HEK293T (cell line): ENCODE measurements at regions not wholly inside any gene's neighbourhood (a gene's known extent, or its start where the extent isn't known, plus 50 kb on each side); places are given as distances from the start of the nearest gene placed in this dataset.

Experiments
- CTCF ChIA-PET: fragments of 350-600 bp; formaldehyde crosslinking; extraction: SDS; loops from one replicate; lab custom pipeline; 2021; ENCODE audit warnings: antibody characterized with exemption, inconsistent platforms; lab: Yijun Ruan, JAX
- POLR2A ChIA-PET: fragments of 350-600 bp; formaldehyde crosslinking; extraction: SDS; loops from one replicate; lab custom pipeline; 2020; ENCODE audit warnings: antibody characterized with exemption, inconsistent platforms; lab: Yijun Ruan, JAX
- DNase-seq: peaks from one replicate; pipeline ENCODE4 v3.0.0; 2012; ENCODE audit warnings: mixed read lengths; ENCODE audit errors: extremely low spot score
- ARNT ChIP-seq: fragments of 450-650 bp; IDR thresholded peaks from 2 replicates; pipeline ENCODE4 v1.6.1; 2017; ENCODE audit warnings: mild to moderate bottlenecking
- BHLHE40 ChIP-seq: fragments of 450-650 bp; IDR thresholded peaks from 2 replicates; pipeline ENCODE4 v1.6.1; 2016; ENCODE audit warnings: mild to moderate bottlenecking, moderate library complexity, borderline replicate concordance
- CTBP1 ChIP-seq: fragments of 450-650 bp; IDR thresholded peaks from 2 replicates; pipeline ENCODE4 v1.6.1; 2016; ENCODE audit warnings: borderline replicate concordance
- ELF4 ChIP-seq: fragments of 450-650 bp; IDR thresholded peaks from 2 replicates; pipeline ENCODE4 v1.6.1; 2017; ENCODE audit warnings: antibody characterized with exemption
- FOXA1 ChIP-seq: fragments of 450-650 bp; IDR thresholded peaks from 2 replicates; pipeline ENCODE4 v1.6.1; 2016; ENCODE audit warnings: mild to moderate bottlenecking
- FOXK2 ChIP-seq: fragments of 450-650 bp; IDR thresholded peaks from 2 replicates; pipeline ENCODE4 v1.6.1; 2016; ENCODE audit warnings: mild to moderate bottlenecking
- FOXM1 ChIP-seq: fragments of 450-650 bp; IDR thresholded peaks from 2 replicates; pipeline ENCODE4 v1.6.1; 2017; ENCODE audit warnings: mild to moderate bottlenecking, borderline replicate concordance
- HDGF ChIP-seq: fragments of 450-650 bp; IDR thresholded peaks from 2 replicates; pipeline ENCODE4 v1.6.1; 2017; ENCODE audit warnings: antibody characterized with exemption, borderline replicate concordance
- L3MBTL2 ChIP-seq: fragments of 450-650 bp; conservative IDR thresholded peaks from 2 replicates; pipeline ENCODE4 v1.6.1; 2016; ENCODE audit warnings: mild to moderate bottlenecking
- LEF1 ChIP-seq: fragments of 450-650 bp; IDR thresholded peaks from 2 replicates; pipeline ENCODE4 v1.6.1; 2017; ENCODE audit warnings: mild to moderate bottlenecking, borderline replicate concordance
- NFRKB ChIP-seq: fragments of 450-650 bp; IDR thresholded peaks from 2 replicates; pipeline ENCODE4 v1.6.1; 2016; ENCODE audit warnings: mild to moderate bottlenecking, moderate library complexity
- SP1 ChIP-seq: fragments of 450-650 bp; IDR thresholded peaks from 2 replicates; pipeline ENCODE4 v1.6.1; 2017
- SUZ12 ChIP-seq: fragments of 450-650 bp; IDR thresholded peaks from 2 replicates; pipeline ENCODE4 v1.6.1; 2016; ENCODE audit warnings: mild to moderate bottlenecking
- TARDBP ChIP-seq: fragments of 450-650 bp; IDR thresholded peaks from 2 replicates; pipeline ENCODE4 v1.6.1; 2016
- ZNF384 ChIP-seq: fragments of 450-650 bp; IDR thresholded peaks from 2 replicates; pipeline ENCODE4 v1.6.1; 2016
- TF ChIP-seq, protein P1 (sequence below): fragments of 450-650 bp; IDR thresholded peaks from 2 replicates; pipeline ENCODE4 v1.6.1; 2016

DNA sequence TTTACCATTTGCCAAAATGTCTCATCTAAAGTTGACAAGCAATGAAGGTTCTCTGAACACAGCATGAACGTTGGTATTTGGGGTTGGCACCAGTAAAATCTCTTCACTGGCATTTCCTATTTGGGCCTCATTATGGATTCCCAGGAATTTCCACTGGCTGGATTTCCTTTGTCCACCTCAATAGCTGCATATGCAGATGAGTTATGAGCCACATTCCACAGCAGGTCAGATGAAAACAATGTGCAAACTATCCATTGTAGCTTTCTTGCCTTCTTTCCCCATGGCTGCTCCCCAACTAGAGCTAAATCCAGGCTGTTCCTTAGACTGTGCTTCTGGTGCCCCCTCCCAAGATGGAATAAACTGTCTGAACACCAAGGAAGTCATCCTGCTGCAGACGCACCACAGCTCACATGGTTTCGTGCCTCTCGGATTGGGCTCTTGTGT, 168.1 kb upstream of the FGGY start:
- DNase-seq = no peak
- TF ChIP-seq TARDBP (no peak), SP1 (no peak), LEF1 (no peak), SUZ12 (no peak), ZNF384 (no peak), HDGF (no peak), FOXA1 (no peak)
- ChIA-PET CTCF (interaction anchor here (0.6 kb wide), 1 partner anchor 48 kb away, joined by 3 read pairs; no protein-coding TSS in a partner anchor), POLR2A (interaction anchor here (0.7 kb wide), 1 partner anchor 345 kb away, joined by 4 read pairs; the partner anchor contains the start of gene JUN)

DNA sequence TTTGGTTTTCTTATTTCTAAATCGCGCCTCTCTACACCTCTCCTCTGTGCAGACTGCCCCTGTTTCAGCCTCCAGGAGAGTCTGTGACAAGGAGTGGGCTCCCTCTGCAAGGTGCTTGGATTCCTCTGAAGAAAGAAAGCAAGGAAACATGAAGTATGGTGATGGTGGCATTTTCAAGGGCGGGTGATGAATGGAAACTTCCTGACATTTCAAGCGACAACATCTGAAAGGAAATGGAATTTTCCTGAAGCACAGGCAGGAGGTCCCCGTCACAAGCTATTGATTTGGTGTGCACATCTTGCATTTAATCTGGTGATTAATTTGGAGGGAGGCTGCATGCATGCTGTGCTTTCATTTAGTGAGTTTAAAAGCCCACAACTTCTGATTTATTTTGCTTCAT, 164.6 kb upstream of the FGGY start:
- DNase-seq = no peak
- POLR2A ChIA-PET = interaction anchor here (1.0 kb wide), 1 partner anchor 348 kb away, joined by 3 read pairs; the partner anchor contains the start of gene JUN
- TF ChIP-seq HDGF (no peak), ELF4 (no peak), FOXK2 (no peak), ZNF384 (no peak), TARDBP (no peak), SP1 (no peak), SUZ12 (no peak), L3MBTL2 (no peak), ARNT (no peak), NFRKB (no peak), FOXM1 (no peak), LEF1 (no peak), BHLHE40 (no peak), CTBP1 (no peak)
- TF ChIP-seq, protein P1, sequence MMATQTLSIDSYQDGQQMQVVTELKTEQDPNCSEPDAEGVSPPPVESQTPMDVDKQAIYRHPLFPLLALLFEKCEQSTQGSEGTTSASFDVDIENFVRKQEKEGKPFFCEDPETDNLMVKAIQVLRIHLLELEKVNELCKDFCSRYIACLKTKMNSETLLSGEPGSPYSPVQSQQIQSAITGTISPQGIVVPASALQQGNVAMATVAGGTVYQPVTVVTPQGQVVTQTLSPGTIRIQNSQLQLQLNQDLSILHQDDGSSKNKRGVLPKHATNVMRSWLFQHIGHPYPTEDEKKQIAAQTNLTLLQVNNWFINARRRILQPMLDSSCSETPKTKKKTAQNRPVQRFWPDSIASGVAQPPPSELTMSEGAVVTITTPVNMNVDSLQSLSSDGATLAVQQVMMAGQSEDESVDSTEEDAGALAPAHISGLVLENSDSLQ = no peak; the same call in 1 of the 2 replicates
- CTCF ChIA-PET = interaction anchor here (0.7 kb wide), 1 partner anchor 17 kb away, joined by 4 read pairs; no protein-coding TSS in a partner anchor

DNA sequence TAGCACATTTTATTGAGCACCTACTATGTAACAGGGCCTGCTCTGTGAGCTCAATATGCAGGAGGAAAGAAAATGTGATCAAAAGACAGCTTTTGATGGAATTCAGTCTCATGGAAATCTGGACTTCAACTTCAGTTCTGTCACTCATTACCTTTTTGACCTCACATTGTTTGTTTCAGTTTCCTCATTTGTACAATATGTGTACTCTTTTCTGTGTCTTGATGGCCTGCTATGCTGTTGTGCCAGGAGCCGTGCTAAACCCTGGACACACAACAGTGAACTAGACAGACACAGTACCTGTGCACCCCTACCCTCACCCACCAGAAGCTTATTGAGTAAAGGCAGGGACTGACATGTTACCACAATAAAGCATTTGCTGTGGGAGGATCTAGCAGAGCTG, 162.9 kb upstream of the FGGY start:
- DNase-seq = no peak
- ChIA-PET POLR2A (no interaction called here), CTCF (no interaction called here)
- no peak for TF ChIP-seq L3MBTL2
- TF ChIP-seq ELF4 = no peak
- no peak for TF ChIP-seq SP1
- TF ChIP-seq, protein P1 = no peak
- TF ChIP-seq FOXA1 = no peak
- no peak for TF ChIP-seq HDGF
- no peak for TF ChIP-seq FOXM1
- no peak for TF ChIP-seq ARNT
- no peak for TF ChIP-seq ZNF384
- no peak for TF ChIP-seq LEF1
- no peak for TF ChIP-seq FOXK2

DNA sequence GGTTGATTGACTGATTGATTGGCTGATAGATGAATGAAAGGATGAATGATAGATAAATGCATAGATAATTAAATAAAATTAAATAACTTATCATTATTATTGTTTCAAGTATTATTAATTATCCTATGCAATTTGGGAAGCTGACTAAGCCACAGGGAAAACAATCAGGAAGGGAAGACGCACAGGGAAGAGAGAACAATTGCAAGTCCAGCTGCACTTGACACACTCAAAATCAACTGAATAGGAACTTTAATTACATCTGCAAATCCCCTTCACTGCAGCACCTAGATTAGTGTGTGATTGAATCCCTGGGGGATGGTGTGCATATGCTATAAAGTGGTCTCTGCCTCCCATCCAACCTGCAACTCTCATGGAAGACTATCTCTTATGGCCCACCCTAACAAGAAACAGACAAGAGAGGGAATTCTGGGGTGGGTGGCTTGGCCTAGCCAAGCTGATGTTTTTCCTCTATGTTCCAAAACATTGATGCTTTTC, 161.1 kb upstream of the FGGY start:
- CTCF ChIA-PET = no interaction called here
- POLR2A ChIA-PET = no interaction called here
- no peak for DNase-seq
- TF ChIP-seq LEF1 (no peak), BHLHE40 (no peak), HDGF (no peak), FOXK2 (no peak), CTBP1 (no peak), ARNT (no peak), NFRKB (no peak), ZNF384 (no peak), SUZ12 (no peak)

DNA sequence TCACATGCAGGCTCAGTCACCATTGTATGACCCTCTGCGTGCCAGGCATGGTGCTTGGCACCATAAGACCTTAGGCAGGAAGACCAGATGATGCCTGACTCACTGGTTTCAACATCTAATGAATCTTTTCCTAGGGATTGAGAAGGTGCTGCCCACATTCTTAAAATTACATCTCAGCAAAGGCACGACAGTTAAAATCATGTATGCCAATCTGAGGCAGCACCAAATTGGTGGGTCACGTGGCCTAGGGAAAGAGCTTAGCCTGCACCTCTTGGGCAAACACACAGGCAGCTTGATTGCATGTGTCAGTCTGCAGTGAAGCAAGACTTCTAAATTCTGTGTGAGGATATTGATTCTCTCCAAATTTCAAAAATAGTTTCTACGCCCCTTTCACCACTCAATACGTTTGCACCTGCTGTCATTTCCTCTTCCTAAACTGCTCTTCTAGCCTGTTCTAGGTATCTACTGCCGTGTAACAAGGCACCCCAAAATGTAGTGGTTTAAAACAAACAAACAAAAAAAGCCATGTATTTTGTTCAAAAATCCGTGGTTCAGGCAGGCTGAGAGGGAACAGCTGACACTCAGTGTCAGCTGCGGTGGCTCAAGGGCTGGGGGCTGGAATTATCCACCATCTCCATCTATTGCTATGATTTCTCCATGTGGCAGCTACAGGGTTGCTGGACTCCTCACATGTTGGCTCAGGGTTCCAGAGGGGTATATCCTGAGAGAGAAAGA, 160.2 kb upstream of the FGGY start:
- ChIA-PET POLR2A (no interaction called here), CTCF (interaction anchor here (1.1 kb wide), 1 partner anchor 9 kb away, joined by 3 read pairs; no protein-coding TSS in a partner anchor)
- TF ChIP-seq L3MBTL2 = no peak
- no peak for TF ChIP-seq NFRKB
- TF ChIP-seq ZNF384 = no peak
- no peak for TF ChIP-seq BHLHE40
- no peak for TF ChIP-seq SUZ12
- no peak for TF ChIP-seq FOXK2
- no peak for TF ChIP-seq FOXA1
- TF ChIP-seq TARDBP = no peak
- TF ChIP-seq, protein P1 = no peak
- no peak for TF ChIP-seq LEF1
- no peak for TF ChIP-seq CTBP1
- TF ChIP-seq SP1 = no peak
- TF ChIP-seq ELF4 = no peak
- no peak for TF ChIP-seq HDGF
- TF ChIP-seq FOXM1 = no peak
- TF ChIP-seq ARNT = no peak
- no peak for DNase-seq

DNA sequence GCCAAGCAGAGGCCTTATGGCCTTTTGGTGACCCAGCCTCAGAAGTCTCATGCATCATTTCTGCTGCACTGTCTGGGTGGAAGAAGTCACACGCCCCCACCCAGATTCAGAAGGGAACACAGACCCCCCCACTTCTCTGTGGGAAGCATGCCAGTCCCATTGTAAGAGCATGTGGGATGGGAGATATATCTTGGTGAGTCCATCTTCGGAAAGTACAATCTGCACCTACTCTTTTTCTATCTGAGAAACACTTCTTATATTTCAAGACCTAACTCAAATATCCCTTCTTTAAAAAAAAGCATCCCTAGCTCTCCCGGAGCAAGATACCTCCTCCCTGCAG, 159.6 kb upstream of the FGGY start:
- CTCF ChIA-PET = interaction anchor here (1.1 kb wide), 1 partner anchor 9 kb away, joined by 3 read pairs; no protein-coding TSS in a partner anchor
- TF ChIP-seq CTBP1 = no peak
- TF ChIP-seq TARDBP = no peak
- no peak for TF ChIP-seq SP1
- no peak for TF ChIP-seq FOXA1
- no peak for TF ChIP-seq HDGF
- TF ChIP-seq NFRKB = no peak
- no peak for TF ChIP-seq LEF1
- POLR2A ChIA-PET = no interaction called here
- no peak for DNase-seq
